ENCODE measurements at regions not wholly inside any gene's neighbourhood (a gene's known extent, or its start where the extent isn't known, plus 50 kb on each side); places are given as distances from the start of the nearest gene placed in this dataset.

DNA sequence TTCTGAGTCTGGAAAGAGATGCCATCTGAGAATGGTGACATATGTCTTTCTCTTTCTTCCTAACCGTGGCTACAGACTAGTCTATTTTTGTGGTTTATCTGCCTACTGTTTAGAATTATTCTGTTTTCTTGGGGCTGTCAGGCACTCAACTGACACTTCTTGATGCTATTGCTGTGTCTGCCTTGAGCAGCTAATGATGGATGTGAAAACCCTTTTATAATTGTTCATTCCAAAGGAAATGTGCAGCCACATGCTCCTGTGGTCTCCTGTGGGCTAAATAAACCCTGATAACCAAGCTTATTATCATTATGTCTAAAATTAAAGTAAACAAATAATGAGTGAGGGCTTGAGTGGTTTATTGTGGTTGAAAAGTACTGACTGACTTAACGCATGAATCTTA lies 52.7 kb upstream of the CXADR start:
- TF ChIP-seq CTCF (IDR thresholded peaks at IDR 0.05), result no peak
- no peak for DNase-seq
- H3K9me3 ChIP-seq, result no peaks in the 10 kb centered on the region
- ATAC-seq, result peak in 1 of 8 donors; percentile 41
- H3K27ac ChIP-seq, result peak overlapping the region in 7 of 10 donors; percentile 7 to 80 (median 68)
- 20 to 36% methylated on average over 2 of the region's 2 CpGs for WGBS, 2 donors
- H3K36me3 ChIP-seq, result no peaks in the 10 kb centered on the region
- no peaks in the 10 kb centered on the region for H3K27me3 ChIP-seq
- intact Hi-C loops (cut with DNase I), result loop anchor here in 3 of 10 donors (2.0 to 5.0 kb wide), 2 partner anchors 52 to 53 kb away; partner anchors contain the start of gene CXADR (in 3 of the 3)
- no peak overlapping the region for H3K4me3 ChIP-seq
- H3K4me1 ChIP-seq, result peaks cover 0 to 25% (median 12%) of the 10 kb centered on the region in 9 donors

DNA sequence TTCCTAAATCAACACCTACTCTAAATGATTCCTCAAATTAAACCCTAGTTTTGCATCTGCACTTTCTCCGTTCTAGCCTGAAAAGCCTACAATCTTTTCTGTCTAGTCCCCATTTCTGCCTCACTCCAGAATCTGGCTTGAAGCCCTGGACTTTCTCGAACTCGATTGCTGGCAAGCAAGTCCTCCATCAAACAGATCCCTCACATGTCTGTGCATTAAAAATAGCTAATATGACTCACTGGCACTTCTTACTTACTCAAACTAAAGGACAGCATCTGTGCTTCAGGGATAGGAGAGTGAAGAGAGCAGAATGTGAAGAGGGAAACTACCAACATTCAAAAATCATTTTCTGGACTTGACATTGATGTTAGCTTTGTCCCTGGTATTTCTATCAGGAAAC lies 51.8 kb upstream of the CXADR start:
- DNase-seq (peak in 1 of 2 donors; percentile 69), ATAC-seq (peak; percentile 87 to 98 (median 92))
- Histone ChIP-seq H3K9me3 (no peaks in the 10 kb centered on the region), H3K4me3 (no peak overlapping the region), H3K4me1 (peaks cover 0 to 25% (median 12%) of the 10 kb centered on the region in 9 donors), H3K36me3 (no peaks in the 10 kb centered on the region), H3K27me3 (no peaks in the 10 kb centered on the region), H3K27ac (peak overlapping the region in 9 of 10 donors; percentile 7 to 80 (median 67))
- TF ChIP-seq CTCF (IDR thresholded peaks at IDR 0.05), result no peak
- WGBS, 2 donors, result 15 to 29% methylated on average over 3 of the region's 3 CpGs
- intact Hi-C loops (cut with DNase I), result loop anchor here in 3 of 10 donors (2.0 to 5.0 kb wide), 2 partner anchors 51 to 52 kb away; partner anchors contain the start of gene CXADR (in 3 of the 3)

DNA sequence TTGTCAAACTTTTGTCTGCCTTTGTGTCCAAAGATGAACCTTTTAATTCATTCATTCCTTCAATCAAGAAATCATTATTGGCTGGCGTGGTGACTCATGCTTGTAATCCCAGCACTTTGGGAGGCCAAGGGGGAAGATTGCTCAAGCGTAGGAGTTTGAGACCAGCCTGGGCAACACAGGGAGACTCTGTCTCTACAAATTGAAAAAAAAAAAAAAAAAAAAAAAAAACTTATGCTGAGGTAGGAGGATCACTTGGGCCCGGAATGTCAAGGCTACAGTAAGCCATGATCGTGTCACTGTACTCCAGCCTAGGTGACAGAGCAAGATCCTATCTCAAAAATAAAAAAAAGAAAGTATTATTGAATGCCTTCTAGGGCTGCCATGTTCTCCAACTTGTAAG lies 51.3 kb upstream of the CXADR start:
- Histone ChIP-seq H3K36me3 (no peaks in the 10 kb centered on the region), H3K4me3 (no peak overlapping the region), H3K27me3 (no peaks in the 10 kb centered on the region), H3K4me1 (peaks cover 0 to 25% (median 12%) of the 10 kb centered on the region in 9 donors), H3K9me3 (no peaks in the 10 kb centered on the region), H3K27ac (peak overlapping the region in 8 of 10 donors; percentile 7 to 80 (median 68))
- TF ChIP-seq CTCF (IDR thresholded peaks at IDR 0.05), result no peak
- 61 to 85% methylated on average over 4 of the region's 4 CpGs for WGBS, 2 donors
- DNase-seq (no peak), ATAC-seq (peak in 3 of 8 donors; percentile 14 to 19 (median 17))
- intact Hi-C loops (cut with DNase I), result loop anchor here in 3 of 10 donors (2.0 to 5.0 kb wide), 2 partner anchors 51 kb away; partner anchors contain the start of gene CXADR (in 3 of the 3)

DNA sequence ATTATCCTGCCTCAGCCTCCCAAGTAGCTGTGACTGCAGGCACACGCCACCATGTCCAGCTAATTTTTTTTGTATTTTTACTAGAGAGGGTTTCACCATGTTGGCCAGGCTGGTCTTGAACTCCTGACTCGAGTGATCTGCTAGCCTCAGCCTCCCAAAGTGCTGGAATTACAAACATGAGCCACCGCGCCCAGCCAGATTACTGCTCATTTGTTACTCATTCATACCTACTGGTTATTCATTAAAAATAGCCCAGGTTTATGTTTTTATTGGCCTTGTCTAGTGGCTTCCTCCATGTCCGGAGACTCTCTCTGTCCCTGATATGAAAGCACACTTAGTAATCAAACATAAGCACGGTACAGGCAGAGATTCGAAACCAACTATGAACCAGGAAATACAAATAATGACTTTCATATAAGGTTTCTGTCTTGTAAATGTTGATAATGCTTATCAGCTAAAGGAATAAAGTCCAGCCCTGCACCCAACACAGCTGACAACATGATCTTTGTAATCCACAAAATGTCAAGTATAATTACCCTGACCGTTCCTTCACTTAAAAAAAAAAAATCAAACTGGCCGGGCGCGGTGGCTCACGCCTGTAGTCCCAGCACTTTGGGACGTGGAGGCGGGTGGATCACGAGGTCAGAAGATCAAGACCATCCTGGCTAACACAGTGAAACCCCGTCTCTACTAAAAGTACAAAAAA lies 50.4 kb upstream of the CXADR start:
- Histone ChIP-seq H3K27me3 (no peaks in the 10 kb centered on the region), H3K36me3 (no peaks in the 10 kb centered on the region), H3K9me3 (no peaks in the 10 kb centered on the region), H3K4me3 (no peak overlapping the region), H3K4me1 (peaks cover 0 to 25% (median 12%) of the 10 kb centered on the region in 9 donors), H3K27ac (peak overlapping the region in 8 of 10 donors; percentile 7 to 80 (median 68))
- DNase-seq (no peak), ATAC-seq (no peak)
- intact Hi-C loops (cut with DNase I), result loop anchor here in 2 of 10 donors (5.0 kb wide), 1 partner anchor 50 kb away; the partner anchor contains the start of gene CXADR (in 2 of the 2)
- TF ChIP-seq CTCF (IDR thresholded peaks at IDR 0.05), result no peak
- WGBS, 2 donors, result 71 to 73% methylated on average over 16 of the region's 16 CpGs

Small RNA genes lying in the stretch of these regions (microRNA-seq; reads per million reads assigned to microRNA genes)
- 572 to 727 reads per million in 2 donors for gene MIR125B2
- 54,935 to 58,227 reads per million in 2 donors for gene MIR99A
- 5,540 to 6,484 reads per million in 2 donors for gene MIRLET7C
